NCI-H69 (cell line): ENCODE measurements at regions not wholly inside any gene's neighbourhood (a gene's known extent, or its start where the extent isn't known, plus 50 kb on each side); places are given as distances from the start of the nearest gene placed in this dataset.
"Not testable (repeated sequence)": the region's sequence is repeated elsewhere in the genome, so short reads cannot be mapped to it uniquely, and the experiment has no call there.

Source experiments
- DNase-seq: peaks from one replicate; lab custom pipeline; 2025; lab: John Stamatoyannopoulos, UW

DNA sequence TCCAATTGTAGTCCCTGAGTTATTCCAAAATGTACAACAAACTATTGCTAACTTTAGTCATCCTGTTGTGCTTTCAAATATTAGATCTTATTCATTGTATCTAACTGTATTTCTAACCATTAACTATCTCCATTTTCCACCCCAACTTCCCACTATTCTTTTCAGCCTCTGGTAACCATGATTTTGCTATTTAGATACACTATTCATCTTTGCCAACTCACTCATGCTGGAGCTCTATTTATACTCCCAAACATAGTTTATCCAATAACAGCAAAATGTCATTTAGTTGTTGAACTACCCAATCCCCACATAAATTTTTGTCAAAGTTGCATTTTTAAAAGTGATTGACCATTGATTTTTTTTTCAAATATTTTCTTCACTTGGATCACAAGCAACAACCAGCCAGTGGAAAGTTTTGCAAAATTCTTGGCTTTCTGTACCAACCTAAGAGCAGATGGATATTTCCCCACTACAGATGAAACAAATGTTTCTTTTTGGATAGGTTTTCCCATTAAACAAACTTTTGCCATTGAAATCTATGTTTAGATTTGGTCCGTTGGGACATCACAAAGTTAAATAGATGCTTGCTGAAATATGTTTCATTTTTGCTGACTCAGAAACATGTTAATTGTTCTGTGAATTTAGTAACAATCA is 866.0 kb downstream of the LTN1 start:
- DNase-seq = no peak

DNA sequence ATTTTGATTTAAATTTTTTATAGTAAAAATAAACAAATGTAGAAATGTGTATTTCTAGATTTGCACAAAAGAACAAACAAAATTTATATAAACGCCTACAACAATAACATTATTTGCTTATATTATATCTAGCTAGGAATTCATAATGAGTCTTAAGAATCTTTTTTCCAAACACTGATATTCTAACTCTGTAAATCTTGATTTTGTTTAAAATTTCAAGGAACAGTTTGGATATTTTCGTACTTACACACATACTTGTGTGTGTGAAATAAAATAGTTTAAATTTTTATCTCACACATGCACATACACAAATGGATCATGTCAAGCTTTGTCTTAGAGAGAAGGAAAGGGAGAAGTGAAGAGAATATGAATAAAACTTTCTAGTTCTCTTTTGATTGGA is 868.1 kb downstream of the LTN1 start:
- DNase-seq = no peak

DNA sequence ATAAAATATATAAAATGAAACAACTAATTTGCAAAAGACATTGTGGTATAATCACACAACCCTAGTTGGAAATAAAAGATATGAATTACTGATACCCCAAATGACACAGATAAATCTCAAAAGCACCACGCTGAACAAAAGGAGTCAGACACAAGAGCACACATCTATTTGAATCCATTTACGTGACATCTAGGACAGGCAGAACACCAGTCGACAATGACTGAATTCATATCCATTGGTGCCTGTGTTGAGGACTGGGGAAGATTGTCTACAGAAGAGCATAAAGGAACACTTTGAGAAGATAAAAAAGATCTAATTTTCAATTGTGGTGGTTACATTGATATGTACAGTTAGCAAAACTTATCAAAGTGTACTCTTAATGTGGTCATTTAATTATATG is 874.1 kb downstream of the LTN1 start:
- no peak for DNase-seq

DNA sequence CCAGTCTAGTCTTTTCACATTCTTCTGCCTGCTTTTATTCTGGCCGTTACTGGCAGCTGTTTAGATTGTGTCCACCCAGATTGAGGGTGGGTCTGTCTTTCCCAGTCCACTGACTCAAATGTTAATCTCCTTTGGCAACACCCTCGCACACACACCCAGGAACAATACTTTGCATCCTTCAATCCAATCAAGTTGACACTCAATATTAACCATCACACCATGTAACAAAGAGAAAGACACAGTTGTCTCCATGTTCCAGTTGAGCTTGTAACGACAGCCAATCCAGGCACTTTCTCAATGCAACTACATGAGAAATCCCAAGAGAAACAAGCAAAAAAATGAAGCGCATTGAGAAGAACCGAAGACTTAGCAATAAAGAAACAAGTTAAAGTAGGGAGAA is 877.7 kb downstream of the LTN1 start:
- DNase-seq = not testable (repeated sequence)

DNA sequence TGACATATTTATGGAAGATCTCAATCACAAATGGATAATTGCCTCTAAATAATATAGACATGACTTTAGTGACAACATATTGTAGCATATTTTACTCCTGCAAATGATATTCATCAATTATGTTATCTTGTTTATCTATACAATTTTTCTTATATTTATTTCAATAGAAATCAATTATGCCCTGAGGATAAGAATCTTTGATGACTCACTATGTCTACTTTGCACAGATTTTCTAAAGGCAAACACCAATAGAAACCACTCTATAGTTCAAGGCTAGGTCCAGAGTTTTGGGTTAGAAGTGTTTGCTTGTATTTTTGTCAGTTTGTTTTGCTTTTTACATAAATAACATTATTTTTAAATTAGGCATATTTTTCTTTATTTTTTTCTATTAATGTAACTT is 879.0 kb downstream of the LTN1 start:
- no peak for DNase-seq

DNA sequence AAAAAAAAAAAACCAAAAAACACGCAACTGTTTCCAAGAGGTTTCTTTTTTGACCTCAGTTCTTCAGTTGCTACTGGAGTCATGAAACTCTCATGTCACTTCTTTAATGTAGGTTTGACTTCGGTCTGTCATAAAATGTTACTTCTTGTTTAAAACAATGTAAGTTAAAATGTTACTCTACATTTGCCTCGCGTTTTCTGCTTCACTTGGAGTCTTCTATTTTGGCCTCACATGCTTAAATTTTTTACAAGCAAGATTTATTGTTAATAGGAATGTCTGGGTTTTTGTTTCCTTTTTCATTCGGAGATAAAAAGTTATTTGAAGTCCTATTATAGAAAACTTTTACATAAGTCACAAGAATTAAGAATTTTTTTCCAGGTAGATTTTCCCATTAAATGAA is 880.2 kb downstream of the LTN1 start:
- no peak for DNase-seq

DNA sequence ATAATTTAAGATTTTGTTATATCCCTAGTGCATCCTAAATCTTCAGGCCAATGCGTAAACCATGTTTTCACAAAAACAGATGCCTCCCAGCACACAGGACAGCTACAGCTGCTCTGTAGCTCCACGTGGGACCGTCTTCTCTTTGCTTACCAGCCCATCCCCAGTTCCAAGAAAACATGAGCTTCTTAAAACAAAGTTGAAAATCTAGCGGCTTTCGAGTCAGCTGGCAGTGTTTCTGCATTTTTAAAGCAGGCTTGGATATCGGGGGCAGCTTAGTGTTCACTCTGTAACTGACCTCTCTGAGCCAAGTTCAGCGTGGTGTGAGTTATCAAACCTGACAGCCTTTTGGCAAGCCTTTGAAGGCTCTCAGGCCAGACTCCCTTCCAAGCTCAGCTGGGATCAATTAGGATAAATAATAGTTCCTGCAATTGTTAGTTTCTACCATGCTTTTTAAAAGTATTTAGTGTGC is 881.5 kb downstream of the LTN1 start:
- no peak for DNase-seq

DNA sequence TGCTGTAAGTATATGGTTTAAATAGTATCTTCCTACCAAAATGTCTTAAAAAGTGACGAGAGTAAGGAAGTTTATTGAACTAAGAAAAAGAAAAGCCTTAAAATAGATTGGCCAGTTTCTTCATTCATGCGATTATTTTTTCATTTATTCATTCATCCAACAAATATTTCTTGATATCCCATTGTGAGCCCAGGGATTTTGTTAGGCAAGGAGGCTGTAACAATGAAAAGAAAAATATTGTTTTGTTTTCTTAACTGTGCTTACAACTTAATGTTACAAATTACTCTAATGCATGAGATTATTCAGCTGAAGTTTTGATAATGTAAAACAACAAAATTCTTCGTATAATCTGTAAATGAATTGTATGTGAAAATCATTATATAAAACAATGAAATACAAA is 882.0 kb downstream of the LTN1 start:
- DNase-seq = no peak

DNA sequence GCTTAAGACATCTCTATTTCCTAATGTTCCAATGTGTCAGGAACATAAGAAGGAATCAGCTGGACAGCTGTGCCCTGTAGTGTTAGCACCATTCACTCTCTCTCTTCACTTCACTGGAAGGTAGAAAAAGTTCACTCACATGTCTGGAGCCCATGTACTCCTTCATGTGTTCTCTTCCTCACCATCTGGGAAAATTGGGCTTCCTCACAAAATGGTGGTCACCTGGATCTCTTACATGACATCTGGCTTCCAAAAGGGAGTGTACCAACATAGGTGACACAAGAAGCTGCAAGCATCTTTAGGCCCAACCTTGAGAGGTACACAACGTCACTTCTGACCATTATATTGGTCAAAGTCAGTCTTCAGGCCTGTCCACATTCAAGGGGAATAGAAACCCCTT is 882.6 kb downstream of the LTN1 start:
- DNase-seq = no peak

DNA sequence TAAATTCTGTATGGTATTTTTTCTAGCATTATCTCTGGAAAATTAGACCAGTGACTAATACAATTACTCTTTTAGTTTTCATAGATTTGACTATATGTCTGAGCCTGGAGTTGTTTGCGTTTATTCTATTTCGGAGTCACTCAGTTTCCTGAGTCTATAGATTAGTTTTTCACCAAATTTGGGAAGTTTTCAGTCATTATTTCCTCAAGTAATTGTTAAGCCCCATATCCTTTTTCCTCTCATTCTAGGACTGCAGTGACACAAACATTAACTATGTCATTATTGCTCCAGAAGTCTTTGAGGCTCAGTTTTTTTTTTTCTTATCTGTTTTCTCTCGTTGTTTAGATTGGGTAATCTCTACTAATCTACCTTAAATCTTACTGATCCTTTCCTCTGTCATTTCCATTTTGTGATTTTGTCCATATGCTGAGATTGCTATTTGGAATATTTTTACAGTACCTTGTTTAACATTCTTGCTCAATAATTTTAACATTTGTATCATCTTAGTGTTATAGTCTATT is 886.2 kb downstream of the LTN1 start:
- DNase-seq = no peak

DNA sequence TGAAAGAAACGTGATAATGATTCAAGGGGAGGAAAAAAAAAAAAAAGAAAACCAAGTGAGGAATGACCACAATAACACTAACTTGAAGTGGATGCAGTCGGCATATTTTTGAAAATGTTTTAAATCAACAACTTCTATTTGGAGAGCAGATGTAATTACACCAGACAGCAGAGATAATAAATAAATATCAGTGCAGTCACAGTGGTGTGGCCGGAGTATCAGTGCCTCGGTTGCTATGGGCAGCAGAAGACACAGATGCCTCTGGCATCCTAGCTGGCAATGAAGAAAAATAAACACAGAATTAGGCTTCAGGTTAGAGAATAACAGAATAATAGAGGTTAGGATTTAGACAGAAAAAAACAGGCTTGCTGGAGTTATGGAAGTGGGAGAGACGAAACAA is 888.3 kb downstream of the LTN1 start:
- DNase-seq = no peak

DNA sequence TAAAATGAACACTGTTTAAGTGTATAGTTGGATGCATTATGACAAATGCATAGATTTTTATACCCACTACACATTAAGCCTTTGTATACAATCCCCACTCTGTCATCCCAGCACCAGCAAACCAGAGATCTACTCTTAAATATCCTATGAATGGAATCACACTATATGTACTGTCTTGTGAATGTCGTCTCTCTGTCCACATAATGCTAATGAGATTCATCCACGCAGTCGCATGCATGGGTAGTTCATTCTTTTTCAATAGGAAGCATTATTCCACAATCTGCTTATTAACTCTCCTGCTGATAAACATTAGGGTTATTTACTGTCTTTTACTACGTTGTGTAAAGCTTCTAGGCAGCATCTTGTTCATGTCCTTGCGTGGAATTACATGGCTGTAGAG is 892.3 kb downstream of the LTN1 start:
- DNase-seq = no peak

DNA sequence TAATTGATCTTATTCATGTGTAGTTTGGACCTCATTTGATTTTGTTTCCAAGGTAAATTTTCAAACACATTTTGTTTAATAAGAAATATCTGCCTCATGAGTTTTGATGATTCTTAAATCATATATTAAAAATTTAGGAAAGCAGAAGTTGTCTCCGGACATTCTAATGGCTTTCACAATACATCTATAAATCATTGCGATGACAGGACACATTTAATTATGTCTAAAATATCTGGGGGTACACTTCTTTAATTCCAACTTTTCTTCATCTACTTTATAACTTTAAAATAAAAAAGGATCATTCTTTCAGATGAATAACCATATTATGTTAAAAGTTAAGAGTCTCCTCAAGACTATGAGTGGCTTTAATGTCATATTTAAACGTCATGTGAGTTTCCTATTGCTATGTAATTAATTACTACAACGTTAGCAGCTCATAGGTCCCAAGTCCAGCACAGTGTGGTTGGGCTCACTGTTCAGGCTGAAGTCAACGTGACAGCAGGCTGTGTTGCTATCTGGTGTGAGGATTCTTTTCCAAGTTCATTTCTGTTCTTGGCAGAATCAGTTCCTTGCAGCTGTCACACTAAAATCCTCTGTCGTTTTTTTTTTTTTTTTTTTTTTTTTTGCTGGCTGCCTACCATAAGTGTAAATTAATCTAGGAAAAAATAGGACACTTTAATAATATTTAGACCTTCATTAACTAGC is 893.5 kb downstream of the LTN1 start:
- DNase-seq = no peak

DNA sequence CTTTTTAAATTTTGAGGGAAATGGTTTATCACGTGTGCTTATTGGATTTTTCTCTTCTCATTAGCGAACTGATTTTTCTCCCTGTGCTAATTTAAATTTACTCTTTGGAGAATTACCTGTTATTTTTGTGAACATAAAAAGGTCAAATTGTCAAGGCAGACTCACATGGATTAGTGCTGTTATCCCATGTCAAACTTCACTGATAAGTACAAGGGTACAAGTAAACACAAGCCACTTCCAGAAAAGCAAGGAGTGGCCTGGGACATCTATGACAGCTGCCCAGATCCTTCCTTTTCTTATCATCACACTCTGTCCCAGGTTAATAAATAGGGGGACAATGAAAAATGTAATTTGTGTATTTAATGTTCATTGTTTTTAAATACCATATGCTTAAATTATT is 901.2 kb downstream of the LTN1 start:
- no peak for DNase-seq

DNA sequence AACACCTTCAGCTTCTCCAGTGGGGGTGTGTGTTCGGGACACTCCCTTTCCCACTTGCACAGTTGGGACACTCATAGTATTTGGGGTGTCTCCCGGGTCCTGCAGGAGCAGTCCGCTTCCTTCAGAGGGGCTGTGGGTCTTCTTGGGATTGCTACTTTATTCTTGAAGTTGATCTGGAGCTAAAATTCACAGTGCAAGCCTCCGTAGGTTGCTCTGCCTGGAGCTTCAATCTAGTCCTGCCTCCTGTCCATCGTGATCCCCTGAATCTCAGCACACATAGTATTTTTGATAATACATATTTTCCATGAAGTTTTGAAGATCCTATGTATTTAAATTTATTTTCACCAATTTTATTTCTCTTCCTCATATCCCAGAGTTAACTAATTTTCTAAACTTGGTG is 902.1 kb downstream of the LTN1 start:
- no peak for DNase-seq

DNA sequence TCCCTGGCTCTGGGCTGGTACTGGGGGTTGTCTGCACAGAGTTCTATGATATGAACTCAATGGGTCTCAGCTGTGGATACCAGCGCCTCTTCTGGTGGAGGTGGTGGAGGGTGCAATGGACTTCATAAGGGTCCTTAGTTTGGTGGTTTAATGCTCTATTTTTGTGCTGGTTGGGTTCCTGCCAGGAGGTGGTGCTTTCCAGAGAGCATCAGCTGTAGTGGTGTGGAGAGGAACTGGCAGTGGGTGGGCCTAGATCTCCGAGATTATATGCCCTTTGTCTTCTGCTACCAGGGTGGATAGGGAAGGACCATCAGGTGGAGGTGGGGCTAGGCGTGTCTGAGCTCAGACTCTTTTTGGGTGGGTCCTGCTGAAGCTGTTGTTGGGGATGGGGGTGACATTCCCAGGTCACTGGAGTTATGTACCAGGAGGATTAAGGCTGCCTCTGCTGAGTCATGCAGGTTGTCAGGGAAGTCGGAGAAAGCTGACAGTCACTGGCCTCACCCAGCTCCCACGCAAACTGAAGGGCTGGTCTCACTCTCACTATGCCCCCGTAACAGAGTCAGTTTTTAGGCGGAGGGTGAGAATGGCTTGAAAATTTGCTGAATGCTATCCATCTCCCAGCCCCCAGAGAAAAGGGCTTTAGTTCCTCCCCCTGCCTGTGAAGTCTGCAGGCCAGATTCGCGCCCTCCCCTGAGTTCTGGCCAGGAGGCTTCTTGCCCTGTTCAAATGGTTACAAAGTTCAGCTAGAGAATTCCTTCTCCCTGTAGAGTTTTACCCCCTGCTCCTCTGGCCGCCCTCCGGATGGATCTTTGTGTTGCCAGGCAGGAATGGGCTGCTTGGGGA is 902.9 kb downstream of the LTN1 start:
- DNase-seq = no peak

DNA sequence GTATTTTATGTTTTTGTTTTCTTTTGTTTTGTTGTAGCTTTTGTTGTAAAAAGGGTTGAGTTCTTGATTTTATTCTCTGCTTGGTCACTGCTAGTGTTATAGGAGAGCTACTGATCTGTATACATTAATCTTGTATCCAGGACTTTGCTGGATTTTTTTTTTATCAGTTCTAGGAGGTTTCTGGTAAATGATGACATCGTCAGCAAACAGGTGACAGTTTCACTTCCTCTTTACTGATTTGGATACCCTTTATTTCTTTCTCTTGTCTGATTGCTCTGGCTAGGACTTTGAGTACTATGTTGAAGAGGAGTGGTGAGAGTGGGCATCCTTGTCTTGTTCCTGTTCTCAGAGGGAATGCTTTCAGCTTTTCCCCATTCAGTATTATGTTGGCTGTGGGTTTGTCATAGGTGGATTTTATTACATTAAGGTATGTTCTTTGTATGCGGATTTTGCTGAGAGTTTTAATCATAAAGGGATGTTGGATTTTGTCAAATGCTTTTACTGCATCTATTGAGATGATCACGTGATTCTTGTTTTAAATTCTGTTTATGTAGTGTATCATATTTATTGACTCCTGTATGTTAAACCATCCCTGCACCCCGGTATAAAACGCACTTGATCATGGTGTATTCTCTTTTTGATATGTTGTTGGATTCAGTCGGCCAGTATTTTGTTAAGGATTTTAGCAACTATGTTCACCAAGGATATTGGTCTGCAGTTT is 905.7 kb downstream of the LTN1 start:
- no peak for DNase-seq

DNA sequence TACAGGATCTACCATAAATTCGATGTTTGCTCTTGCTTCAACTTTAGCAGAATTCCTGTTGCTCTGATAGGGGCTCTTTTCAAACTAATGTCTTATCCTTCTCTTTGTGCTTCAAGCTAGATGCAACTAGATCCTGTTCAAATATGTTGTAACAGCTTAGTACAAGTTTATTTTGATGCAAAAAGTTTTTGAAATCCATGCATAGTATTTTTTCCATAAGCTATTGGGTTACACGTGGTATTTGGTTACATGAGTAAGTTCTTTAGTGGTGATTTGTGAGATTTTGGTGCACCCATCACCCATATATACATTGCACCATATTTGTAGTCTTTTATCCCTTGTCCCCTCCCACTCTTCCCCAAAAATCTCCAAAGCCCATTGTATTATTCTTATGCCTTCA is 907.7 kb downstream of the LTN1 start:
- no peak for DNase-seq

DNA sequence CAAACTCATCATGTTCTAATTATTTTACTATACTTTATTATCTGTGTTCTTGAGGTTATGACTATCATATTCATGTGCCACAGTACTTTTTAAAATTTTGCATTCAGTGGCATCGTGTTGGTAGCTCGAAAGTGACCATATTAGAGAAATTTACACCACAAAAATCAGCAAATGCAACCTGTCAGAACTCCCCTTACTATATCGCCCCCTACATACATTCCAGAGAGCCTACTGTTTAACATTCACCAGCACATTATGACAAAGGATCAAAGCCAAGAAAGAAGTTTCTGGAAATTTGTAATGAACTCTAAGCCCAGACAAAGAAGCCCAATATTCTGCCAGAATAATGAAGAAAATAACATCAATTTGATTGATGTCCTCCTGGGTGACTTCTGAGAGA is 909.3 kb downstream of the LTN1 start:
- no peak for DNase-seq

DNA sequence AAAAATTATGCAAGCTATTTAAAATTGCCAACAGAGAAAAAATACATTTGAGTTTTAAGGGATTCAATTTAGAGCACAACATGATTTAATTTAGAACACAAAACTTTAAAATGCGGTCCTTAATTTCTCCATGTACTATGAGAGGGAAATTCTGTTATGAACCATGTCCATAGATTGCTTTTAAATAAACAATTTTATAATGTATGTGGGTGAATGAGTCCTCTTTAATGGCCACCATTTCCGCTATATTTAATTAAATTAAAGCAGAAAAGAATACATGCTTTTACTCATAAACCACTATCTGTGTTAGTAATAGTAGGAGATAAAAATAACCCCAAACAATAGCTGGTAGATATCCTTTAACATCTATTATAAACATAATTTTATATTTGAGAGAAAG is 914.6 kb downstream of the LTN1 start:
- DNase-seq = no peak

DNA sequence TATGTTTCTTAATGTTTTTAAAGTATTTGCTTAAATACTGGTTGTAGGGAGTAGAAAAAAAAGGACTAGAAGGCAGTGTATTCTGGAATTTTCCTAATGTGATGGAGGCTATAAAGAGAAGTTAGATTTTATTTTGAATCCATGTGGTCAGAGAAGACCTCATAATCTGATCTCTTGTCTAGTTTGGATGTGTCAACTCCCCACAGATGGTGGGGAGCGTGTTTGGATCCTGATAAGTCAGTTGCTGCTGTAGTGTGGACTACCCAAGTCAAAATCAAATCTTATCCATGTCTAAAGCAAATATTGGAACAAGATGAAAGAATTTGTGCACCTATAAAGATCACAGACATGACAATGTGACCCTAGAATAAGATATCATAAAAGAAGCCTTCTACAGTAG is 918.0 kb downstream of the LTN1 start:
- no peak for DNase-seq

DNA sequence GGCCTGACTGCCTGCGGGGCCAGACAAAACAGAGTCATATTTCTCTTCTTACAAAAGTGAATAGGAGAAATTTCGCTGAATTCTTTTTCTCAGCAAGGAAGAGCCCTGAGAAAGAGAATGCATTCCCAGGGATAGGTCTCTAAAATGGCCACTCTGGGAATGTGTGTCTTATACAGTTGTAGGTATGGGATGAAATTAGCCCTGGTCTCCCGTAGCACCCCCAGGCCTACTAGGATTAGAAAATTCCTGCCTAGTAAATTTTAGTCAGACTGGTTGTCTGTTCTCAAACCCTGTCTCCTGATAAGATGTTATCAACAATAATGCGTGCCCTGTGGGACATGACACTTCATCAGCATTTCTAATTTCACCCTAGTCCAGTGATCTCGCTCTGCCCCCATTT is 920.1 kb downstream of the LTN1 start:
- DNase-seq = no peak
